GM18498 (cell line): ENCODE measurements at regions not wholly inside any gene's neighbourhood (a gene's known extent, or its start where the extent isn't known, plus 50 kb on each side); places are given as distances from the start of the nearest gene placed in this dataset.

Experiments
- ATAC-seq: cut with Tn5 transposase; IDR thresholded peaks from one replicate; pipeline ENCODE4 v1.9.1; 2021; ENCODE audit warnings: mild to moderate bottlenecking, moderate library complexity; ENCODE audit not compliant: unreplicated experiment

- no peak for ATAC-seq
These were observed 154.5 kb upstream of the PPP2R2D start for GRCh38 chr10:131746241-131746711.

GRCh38 chr10:131746785-131747184, 154.0 kb upstream of the PPP2R2D start:
- no peak for ATAC-seq

- no peak for ATAC-seq
These were observed 153.6 kb upstream of the PPP2R2D start for GRCh38 chr10:131747251-131747650.

DNA sequence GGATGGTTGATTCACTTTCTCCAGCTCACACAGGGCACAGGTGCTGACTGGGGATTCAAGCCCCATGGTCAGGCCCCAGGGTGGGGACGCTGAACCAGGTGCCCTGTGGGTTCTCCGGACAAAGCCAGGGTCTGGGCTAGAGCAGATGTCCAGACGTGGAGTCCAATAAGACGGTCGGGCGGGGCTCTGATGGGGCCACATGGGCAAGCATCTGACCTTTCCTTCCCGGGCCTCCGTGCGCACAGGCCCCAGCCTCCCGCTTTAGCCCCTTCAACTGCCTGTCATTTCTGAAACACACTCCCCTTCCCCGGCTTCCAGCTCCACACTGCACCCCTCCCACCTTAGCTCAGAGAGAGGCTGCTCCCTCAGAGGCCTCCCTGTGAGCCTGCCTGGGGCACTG, 153.0 kb upstream of the PPP2R2D start:
- ATAC-seq = no peak

GRCh38 chr10:131748191-131748590, 152.6 kb upstream of the PPP2R2D start:
- no peak for ATAC-seq

DNA sequence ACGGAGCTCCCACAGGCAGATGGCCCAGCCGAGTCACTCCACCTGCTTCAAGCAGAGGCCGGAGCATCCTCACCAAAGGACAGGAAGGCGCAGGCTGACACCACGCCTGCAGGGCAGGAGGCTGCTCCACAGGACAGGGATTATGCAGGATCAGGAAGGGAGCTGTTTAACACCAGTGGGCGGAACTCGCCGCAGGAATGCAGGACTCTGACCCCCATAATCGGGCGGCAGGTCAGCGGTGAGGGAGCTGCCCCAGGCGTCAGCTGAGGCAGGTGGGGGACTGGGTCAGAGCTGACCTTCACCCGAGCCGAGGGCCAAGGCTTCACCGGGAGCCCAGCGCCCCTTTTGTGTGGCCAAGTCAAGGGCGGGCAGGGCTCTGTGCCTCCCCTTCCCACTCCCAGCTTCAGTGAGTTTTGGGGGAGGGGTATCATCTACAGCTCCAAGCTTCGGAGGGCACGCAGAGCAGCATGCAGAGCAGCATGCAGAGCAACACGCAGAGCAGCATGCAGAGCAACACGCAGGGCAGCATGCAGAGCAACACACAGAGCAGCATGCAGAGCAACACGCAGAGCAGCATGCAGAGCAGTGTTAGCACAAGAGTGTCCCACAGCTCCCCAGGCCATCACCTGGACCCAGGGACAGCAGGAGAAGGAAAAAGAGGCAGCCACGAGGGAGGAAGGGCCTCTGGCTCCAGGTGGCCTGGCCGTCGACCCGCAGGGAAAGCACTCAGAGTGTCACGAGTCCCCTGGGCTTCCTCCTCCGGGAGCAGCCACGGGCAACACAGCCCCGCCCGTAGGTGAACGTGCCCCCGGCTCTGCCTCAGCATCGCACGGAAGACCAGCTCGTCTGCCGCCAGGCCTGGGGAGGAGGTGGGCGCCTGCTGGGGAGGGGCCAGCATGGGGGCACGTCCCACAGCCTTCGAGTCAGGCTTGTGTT, 151.7 kb upstream of the PPP2R2D start:
- ATAC-seq = no peak

GRCh38 chr10:131749767-131750142, 151.1 kb upstream of the PPP2R2D start:
- no peak for ATAC-seq

GRCh38 chr10:131750171-131750895, 150.5 kb upstream of the PPP2R2D start:
- ATAC-seq = no peak

DNA sequence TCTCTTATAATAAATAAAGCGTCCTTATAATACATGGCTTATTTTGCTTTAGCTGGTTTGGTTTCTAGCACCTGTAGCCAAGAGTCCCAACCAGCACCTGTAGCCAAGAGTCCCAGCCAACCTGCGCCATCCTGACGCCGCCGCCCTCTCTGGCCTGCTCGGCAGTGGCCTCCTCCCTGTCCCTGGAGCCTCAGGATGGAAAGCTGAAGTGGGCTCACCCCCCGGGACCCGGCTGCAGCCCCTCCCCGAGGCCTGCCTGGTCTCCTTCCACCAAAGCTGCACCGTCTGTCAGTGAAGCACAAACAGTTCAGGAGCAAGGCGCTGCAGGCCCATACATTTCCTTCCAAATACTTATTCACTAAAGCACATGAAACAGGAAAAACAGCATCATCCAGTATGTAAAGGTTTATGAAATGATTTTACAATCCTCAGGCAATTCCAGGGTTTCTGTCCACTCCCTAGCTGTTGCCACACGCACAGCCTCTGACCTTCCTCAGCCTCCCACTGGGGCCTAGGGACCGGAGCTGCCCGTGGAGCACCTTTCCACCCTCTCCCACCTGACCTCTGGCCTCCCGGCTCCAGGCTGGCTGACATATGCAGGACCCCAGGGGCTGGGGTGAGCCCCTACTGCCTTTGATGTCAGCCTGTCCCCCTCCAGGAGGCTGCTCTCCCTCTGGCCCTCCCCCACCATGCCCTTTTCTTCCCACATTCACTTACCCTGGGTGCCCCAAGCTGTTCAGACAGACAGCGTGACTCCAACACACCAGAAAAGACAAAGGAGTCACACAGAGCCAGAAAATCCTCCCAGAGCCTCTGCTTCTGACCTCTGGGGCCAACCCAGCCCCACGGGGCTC, 149.6 kb upstream of the PPP2R2D start:
- no peak for ATAC-seq

- ATAC-seq = no peak
These were observed 148.7 kb upstream of the PPP2R2D start for GRCh38 chr10:131751827-131752775.

DNA sequence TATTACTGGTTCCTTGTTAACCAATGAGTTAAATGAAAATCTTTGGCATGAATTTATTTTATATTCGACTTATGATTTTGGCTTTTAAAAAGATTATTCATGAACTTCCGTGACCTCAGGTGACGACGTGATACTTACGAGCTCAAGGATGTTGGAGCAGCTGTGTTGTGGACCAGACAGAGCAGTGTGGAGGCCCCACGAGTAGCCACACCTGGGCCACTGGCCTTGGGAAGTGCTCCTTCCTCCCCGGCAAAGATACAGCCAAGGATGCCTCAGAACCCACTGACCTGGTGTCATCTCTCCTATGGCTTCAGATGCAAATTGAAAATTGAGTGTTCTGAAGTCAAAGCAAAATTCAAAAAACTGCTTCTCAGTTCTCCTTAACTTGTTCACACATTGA, 147.5 kb upstream of the PPP2R2D start:
- no peak for ATAC-seq

DNA sequence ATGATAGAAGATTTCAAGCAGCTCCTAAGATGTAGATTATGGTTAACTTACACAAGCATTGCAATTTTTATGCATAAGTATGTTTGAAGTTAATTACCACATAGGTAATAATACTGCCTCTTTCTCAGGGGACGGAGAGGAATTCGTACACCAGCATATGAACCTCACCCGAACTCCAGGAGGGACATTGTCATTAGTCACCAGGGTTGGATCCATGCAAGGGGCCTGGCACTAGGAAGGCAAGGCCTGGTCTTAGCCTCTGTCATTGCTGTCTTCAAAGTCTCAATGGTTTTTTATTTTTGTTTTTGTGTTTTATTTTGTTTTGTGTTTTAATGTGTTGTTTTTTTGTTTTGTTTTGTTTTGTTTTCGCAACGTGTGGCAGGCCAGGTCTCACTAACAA, 145.6 kb upstream of the PPP2R2D start:
- no peak for ATAC-seq

GRCh38 chr10:131757285-131758058, 143.3 kb upstream of the PPP2R2D start:
- ATAC-seq = no peak

DNA sequence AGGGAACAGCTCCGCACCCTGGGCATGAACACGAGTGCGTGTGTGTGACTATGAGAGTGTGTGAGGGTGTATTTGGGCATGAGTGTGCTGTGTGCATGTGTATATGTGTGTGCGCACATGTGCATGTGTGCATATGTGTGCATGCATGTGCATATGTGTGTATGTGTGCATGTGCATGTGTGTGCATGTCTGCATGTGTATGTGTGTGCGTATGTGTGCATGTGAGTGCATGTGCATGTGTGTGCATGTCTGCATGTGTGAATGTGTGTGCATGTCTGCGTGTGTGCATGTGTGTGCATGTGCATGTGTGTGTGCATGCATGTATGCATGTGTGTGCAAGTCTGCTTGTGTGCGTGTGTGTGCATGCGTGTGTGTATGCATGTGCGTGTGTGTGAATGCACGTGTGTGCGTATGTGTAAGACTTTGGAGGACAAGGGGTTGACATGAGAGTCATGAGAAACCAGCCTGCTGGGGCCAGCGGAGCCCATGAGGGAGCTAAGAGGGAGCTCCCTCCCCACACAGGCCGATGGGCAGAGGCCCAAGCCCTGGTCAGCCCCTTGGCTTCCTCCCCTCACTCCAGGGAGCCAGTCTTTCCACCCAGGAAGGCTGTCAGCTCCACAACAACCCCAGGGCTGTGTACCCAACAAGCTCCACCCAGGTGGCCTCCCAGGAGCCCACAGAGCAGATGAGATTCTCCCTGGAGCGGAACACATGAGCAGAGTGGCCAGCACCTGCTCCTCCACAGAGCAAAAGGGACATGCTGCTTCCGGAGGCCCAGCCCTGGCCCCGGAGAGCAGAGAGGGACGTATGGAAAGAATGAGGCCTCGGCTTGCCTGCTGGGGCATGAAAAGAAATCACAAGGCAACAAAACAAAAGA, 142.5 kb upstream of the PPP2R2D start:
- ATAC-seq = no peak

DNA sequence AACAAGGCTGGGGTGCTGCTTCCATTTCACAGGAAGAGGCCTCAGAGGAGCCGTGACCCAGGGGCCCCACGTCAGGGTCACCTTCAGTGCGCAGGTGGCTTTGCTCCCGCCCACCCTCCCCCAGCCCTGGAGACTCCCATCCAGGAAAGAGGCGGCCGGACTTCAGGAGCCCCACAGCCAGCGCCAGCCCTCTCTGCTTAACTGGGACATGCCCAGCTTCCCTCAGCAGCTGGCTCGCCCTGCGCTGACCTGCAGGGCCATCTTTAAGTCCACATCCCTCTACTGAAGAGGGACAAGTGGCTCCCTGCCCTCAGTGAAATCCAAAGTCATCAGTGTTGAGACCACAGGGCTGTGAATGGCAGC, 141.9 kb upstream of the PPP2R2D start:
- ATAC-seq = no peak

DNA sequence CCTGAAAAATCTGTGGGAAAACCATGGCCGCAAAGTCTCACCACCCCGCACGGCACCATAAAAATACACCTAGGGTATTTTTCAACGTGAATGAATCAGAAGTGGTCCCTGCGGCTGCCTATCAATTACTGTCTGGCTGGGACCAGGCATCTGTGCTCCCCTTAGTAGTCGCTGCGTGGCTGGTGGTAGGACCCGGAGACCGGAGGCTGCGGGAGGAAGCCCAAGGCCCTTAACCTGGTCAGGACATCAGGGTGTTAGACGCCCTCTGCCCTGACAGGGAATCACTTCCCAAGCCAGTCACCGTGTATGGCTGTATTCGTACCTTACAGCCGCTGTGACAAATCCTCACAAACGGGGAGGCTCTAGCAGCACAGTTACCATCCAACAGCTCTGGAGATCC, 141.5 kb upstream of the PPP2R2D start:
- ATAC-seq = no peak

DNA sequence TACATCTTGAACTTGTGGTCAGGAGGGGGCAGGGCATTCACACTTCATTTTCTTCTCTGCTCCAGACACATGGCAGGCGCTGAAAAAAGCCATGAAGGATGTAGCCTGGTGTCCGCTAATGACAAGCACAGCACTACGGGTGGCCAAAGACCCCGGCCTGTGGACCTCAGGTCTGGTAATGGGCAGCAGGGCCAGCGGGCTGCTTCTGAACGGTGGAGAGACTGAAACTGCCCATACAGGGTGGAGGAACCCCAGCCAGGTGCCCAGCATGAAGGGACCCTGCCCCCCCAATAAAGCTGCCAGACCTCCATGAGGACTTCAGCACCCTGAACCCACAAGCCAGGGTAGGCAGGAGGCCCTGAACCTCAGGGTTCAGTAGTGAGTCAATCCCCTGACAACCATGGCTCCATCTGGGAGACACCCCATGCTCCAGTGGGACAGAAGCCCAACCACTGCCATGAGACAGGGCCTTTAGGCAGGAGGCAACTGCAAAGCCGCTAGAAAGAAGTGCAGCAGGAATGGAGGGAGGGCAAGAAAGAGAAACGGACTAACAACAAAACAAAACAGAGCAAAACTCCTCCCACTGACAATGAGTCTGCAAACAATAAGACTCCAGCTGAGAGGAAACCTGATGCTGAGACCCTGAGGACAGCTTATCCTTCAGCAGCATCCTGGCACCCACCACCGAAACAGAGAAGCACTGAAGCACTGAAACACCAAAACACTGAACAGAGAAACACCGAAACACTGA, 140.2 kb upstream of the PPP2R2D start:
- ATAC-seq = no peak
